Spleen (tissue), 7 donors: ENCODE measurements at regions not wholly inside any gene's neighbourhood (a gene's known extent, or its start where the extent isn't known, plus 50 kb on each side); places are given as distances from the start of the nearest gene placed in this dataset.

ENCODE experiments used
- CTCF ChIP-seq, 11 experiments: fragments of 200-600 bp in 7 of 11; fragments of 450-650 bp in 4 of 11; sonication (generic) in 4 of 11; IDR thresholded peaks in 8 of 11; conservative IDR thresholded peaks in 3 of 11; 1 replicate in 7 of 11; 2 replicates in 4 of 11; pipeline versions ENCODE4 v1.4.0 to v1.8.0; 2016 to 2021; ENCODE audit warnings: antibody characterized with exemption in 11 of 11, inconsistent platforms in 4 of 11, mild to moderate bottlenecking in 1 of 11
- POLR2A ChIP-seq, 3 donors: fragments of 450-650 bp; IDR thresholded peaks; one replicate each; pipeline ENCODE4 v1.5.1; 2017; ENCODE audit warnings: antibody characterized with exemption in 3 of 3, mild to moderate bottlenecking in 1 of 3
- donor health status: DM: no; HTN: no; CAD: no; lungs with moderate emphysema.
- donor health status: DM: no; HTN: no; CAD: no.
- donor health status: DM: no; HTN: no; CAD: no.

GRCh38 chr1:182280504-182280900, 111.1 kb downstream of the GLUL start:
- TF ChIP-seq CTCF (IDR thresholded peaks at IDR 0.05 in 8 of 11, conservative IDR thresholded peaks at IDR 0.05 in 3 of 11), result no peak
- TF ChIP-seq POLR2A (IDR thresholded peaks at IDR 0.05), result no peak
